Uterus (tissue), 2 donors: ENCODE measurements at regions not wholly inside any gene's neighbourhood (a gene's known extent, or its start where the extent isn't known, plus 50 kb on each side); places are given as distances from the start of the nearest gene placed in this dataset.

Source experiments
- CTCF ChIP-seq, 4 experiments: fragments of 200-600 bp in 2 of 4; fragments of 450-650 bp in 2 of 4; sonication (generic) in 2 of 4; IDR thresholded peaks; one replicate each; pipeline ENCODE4 v1.5.1; 2016 to 2019; ENCODE audit warnings: antibody characterized with exemption in 4 of 4, mild to moderate bottlenecking in 2 of 4, moderate library complexity in 1 of 4
- POLR2A ChIP-seq, 2 donors: fragments of 450-650 bp; IDR thresholded peaks; one replicate each; pipeline ENCODE4 v1.6.1; 2016; ENCODE audit warnings: antibody characterized with exemption in 2 of 2, mild to moderate bottlenecking in 1 of 2, moderate library complexity in 1 of 2

DNA sequence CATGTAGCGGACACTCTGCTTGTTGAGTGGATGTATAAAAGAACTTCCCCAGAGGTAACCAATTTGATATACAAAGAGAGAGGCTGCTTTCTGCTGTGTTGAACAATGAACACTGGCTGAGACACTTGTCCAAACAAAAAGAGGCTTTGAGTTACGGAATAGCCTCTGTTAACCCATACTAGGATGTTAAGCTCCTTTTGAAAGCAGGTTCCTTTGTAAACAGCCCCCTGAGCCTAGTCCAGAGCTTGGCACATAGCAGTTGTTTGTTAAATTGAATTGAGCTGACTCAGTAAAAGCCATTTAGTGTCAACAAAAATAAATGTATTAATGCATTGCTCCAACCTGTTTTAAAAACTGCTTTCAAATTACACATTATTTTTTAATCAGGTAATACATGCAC, 200.1 kb downstream of the MZT1 start:
- TF ChIP-seq CTCF (IDR thresholded peaks at IDR 0.05) (no peak), POLR2A (IDR thresholded peaks at IDR 0.05) (no peak)
